SU-DHL-6 (cell line): ENCODE measurements at regions not wholly inside any gene's neighbourhood (a gene's known extent, or its start where the extent isn't known, plus 50 kb on each side); places are given as distances from the start of the nearest gene placed in this dataset.

ENCODE experiments used
- CTCF ChIP-seq: fragments of 200-600 bp; sonication (generic); IDR thresholded peaks from one replicate; pipeline ENCODE4 v1.5.1; 2017; ENCODE audit warnings: antibody characterized with exemption, mild to moderate bottlenecking, low read length, moderate library complexity; ENCODE audit not compliant: insufficient read depth, poor library complexity, severe bottlenecking
- EZH2phosphoT487 ChIP-seq: fragments of 200-600 bp; sonication (generic), shearing (Covaris generic); conservative IDR thresholded peaks from 2 replicates; pipeline ENCODE4 v1.6.1; 2018; ENCODE audit warnings: mild to moderate bottlenecking, antibody characterized with exemption, low read length, moderate library complexity, mixed read lengths

DNA sequence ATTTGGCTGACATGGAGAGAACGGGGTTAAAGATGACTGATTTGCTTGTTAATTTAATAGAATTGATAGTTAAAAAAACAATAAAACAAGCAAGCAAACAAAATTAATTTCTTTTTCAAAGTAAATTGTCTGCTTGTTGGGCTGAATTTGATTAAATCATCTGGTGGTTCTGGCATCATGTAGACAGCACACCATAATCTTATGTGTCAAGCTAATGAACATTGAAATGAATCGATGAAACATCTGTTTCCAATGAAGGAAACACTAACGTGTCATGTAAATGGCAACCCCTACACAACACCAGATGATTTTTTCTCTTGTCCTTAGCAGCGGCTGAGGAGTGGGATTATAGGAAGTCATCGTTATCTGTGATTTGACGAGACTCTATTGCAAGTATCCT lies 399.6 kb upstream of the RAG2 start:
- TF ChIP-seq CTCF (no peak), EZH2phosphoT487 (no peak)
